ENCODE measurements at regions not wholly inside any gene's neighbourhood (a gene's known extent, or its start where the extent isn't known, plus 50 kb on each side); places are given as distances from the start of the nearest gene placed in this dataset.
"Not testable (repeated sequence)": the region's sequence is repeated elsewhere in the genome, so short reads cannot be mapped to it uniquely, and the experiment has no call there.

GRCh38 chr13:62502588-62502987, 1086.9 kb upstream of the PCDH20 start:
- DNase-seq, result no peak

DNA sequence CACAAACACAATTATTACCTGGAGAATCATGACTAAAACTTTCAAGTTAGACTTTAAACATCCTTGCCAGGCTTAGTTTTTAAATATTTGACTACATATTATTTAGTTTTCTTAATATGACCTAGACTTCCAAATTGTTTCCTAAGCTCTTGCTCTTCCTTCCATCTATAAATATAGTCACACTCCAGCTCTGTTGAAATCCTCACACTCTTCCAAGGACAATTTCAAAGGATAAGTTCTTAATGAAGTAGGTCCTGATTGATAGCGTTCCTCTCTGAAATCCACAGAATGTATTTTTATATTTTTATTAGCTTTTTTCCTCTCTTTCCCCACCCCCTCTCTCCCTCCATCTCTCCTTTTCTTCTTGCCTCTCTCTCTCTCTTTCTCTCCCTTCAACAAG, 1074.1 kb upstream of the PCDH20 start:
- no peak for DNase-seq

DNA sequence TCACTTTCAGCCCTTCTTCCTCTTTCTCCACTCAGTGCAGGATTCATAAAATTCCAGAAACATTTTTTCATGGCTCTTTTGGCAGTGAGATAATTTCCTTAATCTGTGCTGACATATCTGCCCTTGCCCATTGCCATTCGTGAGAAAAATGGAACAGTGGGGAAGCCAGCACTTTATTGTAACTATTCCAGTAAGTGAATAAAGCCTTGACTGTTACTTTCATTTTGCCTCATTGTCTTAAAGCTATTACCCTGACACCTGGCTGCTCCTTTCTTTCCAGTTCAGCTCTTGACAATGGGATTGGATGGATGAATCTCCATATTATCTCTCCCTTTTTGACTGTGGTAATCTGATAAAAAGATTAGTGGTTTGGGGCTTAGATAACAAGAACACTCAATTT, 1068.1 kb upstream of the PCDH20 start:
- no peak for DNase-seq

GRCh38 chr13:62482351-62482750, 1066.7 kb upstream of the PCDH20 start:
- no peak for DNase-seq

GRCh38 chr13:62473944-62474237, 1058.2 kb upstream of the PCDH20 start:
- no peak for DNase-seq

DNA sequence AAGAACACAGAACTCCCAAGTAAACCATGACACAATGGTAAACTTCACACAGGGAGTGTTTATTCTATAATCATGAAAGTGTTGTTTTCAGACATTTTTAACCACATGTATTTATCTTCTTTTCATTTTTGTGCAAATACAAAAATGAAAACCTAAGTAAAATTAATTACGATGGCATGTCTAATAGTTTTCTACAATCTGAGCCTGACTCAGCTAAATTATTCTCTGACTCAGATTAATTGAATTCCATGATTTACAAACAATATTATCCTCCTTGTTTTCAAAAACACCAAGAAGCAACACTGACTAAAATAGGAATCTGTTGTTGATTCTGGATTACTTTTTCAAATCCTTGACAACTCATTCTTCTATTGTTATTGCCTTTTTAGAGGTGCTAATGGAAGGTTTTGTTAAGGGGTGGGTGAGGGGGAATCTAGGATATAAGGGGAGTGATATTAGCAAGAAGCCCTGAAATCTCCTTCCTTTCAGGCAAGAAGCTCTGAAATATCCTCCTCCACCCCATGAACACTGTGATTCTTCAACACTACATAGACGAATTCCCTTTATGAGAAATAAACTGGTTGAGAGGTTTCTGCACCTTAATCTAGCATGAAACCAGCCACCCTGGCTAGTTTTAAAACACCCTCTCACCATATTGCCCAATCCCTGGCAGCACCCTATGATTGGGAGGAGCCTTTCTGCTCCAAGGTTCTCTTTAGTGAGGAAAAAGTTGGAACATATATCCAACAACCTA, 1057.7 kb upstream of the PCDH20 start:
- no peak for DNase-seq

DNA sequence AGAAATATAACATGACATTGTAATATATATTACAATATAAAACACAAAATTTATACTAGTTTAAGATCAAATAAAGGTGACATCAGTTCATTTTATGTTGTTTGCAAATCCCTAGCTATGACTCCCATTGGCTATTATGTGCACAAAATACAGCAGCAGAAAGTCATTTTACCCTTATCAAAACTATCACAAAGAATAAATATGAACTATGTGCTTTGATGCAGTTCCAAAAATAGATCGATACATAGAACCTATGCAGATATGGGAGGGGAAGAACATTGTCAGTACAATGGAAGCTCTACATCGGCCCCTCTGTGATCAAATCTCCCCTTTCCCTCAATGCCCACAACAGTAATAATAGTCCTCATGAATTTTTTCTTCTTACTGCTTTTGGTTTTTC, 1038.1 kb upstream of the PCDH20 start:
- no peak for DNase-seq

DNA sequence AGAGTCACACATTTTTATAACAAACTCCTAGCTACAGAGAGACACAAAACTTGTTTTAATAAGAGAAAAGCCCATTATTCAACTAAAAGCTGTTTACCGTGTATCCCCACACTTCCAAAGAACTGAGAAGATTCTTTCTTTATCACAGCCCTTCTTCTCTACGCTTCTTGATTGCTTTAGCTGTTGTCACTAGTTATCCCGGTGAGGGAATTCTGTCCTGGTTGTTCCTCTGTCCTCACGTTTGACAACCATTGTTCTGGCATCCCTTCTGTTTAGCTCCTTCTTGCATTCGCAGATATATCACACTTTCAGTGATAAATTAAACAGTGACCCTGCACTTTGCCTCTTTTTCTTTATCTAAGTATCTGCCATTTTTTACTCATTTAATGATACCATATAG, 1035.1 kb upstream of the PCDH20 start:
- no peak for DNase-seq

- DNase-seq, result not testable (repeated sequence)
Observed at GRCh38 chr13:62447771-62448382, 1032.2 kb upstream of the PCDH20 start.

- DNase-seq, result no peak
Observed at GRCh38 chr13:62444805-62445204, 1029.2 kb upstream of the PCDH20 start.

DNA sequence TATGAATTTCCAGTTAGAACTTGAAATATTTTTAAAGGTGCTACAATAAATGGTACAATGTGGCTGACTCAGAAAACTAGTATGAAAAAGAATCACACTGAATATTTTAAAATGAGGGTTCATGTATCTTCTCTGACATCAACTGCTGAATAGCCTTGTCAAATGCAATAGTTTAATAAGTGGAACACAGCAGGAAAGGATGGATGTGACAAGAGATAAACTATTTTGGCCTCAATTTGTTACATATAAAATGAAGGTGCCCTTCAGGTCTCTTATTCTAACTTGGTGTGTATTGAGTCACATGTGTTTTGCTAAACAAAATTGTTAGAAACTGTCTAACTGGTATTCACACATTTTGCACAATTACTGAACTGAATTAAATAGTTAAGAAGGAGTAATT, 1018.4 kb upstream of the PCDH20 start:
- no peak for DNase-seq

DNA sequence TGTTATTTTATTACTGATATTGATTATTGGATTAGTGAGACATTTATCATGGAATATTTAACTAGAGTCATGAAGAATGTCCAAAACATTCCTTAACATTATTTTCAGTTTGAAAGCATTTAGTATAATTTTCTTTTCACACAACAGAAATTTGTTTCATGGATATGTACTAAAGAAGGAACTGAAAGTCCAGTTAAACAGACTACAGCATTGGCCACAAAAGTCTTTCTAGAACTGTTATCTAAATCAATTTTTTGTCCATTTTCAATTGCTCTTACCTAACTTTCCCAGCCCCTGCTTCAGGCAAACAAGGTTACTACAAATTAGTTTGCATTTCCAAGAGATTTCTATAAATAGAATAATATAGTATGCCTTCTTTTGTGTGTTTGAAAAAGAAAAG, 1018.0 kb upstream of the PCDH20 start:
- no peak for DNase-seq

- DNase-seq, result no peak
Observed at GRCh38 chr13:62432906-62433305, 1017.3 kb upstream of the PCDH20 start.

GRCh38 chr13:62432295-62432694, 1016.6 kb upstream of the PCDH20 start:
- no peak for DNase-seq

DNA sequence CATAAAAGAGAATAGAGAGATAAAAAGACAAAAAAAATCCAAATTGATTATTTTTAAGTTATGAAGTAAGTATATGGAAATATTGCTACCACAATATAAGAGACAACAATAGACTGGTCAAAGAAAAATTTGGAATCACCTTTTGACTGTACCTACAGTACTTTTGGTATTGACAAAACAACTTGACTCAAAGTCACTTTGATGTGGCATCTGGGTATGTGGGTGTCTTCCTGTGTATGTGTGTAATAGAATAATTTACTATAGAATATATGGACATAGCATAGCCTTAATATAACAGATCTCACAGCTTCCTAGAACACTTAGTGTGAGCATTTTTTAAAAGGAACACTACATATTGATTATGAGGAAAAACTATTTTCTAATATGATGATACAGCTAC, 1016.2 kb upstream of the PCDH20 start:
- DNase-seq, result no peak

DNA sequence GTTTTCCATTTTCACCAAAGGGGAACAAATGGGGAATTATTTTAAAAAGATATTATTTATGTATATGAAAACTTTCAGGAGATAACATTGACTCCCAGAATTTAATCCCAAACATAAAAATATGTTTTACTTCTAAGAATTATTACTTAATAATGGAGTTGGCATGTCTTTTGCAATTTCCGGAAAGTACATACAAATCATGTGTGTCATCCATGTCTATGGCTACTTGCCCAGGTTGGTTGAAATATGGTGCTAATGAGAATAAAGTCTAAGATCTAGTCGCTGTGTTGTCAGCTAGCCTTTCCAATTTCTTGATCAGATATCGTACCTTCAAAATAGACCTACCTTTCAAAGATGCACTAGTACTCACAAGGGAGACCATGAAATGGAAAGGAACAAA, 1003.2 kb upstream of the PCDH20 start:
- no peak for DNase-seq

DNA sequence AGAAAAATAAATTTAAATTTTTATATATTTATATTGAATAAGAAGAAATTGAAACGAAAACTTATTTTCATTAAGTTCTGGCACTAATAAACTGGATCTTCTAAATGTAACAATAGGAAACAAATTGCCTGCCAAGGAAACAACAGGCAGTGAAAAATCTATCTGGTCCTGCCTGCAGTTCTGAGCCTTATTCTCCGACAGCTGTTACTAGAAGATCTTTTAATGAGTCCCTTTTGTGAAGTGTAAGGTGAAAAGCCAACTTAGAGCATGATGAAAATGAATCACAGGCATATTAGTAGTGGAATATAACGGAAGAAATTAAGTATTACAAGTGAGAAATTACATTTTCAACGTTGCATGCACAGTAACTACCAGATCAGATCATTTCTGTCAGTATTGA, 1002.7 kb upstream of the PCDH20 start:
- no peak for DNase-seq

DNA sequence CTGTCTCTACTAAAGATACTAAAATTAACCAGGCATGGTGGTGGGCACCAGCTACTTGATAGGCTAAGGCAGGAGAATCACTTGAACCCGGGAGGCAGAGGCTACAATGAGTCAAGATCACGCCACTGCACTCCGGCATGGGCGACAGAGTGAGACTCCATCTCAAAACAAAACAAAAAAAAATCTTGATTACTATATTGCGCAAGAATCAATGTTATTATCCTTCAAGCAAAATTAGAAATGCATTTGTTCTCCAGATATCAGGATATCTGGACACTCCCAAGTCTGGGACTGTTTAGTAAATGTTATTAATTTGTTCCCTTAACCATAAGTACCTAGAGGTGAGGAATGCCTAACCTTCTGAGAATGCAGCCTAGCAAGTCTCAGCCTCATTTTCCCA, 992.2 kb upstream of the PCDH20 start:
- no peak for DNase-seq

GRCh38 chr13:62388515-62388914, 972.9 kb upstream of the PCDH20 start:
- DNase-seq, result no peak

GRCh38 chr13:62387647-62388046, 972.0 kb upstream of the PCDH20 start:
- no peak for DNase-seq

GRCh38 chr13:62379241-62379640, 963.6 kb upstream of the PCDH20 start:
- DNase-seq, result not testable (repeated sequence)

GRCh38 chr13:62377838-62378237, 962.2 kb upstream of the PCDH20 start:
- DNase-seq, result no peak

- DNase-seq, result no peak
Observed at GRCh38 chr13:62375653-62376052, 960.0 kb upstream of the PCDH20 start.

DNA sequence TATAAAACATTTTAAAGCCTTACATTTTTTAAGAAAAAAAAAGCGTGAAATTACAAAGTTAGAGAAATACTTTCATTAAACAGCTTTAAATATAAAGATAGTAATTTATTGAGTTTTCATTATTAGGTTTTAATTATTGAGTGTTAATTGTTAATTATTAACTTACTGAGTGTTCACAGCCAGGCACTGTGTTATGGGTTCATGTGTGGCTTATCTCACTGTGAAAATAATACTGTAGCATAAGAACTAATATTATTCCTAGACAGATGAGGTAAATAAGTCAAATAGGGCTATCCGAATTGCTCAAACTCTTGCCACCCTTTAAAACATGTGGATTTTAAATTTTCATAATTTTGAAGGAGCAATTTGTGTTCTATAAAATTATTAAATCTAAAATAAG, 956.1 kb upstream of the PCDH20 start:
- DNase-seq, result no peak

- not testable (repeated sequence) for DNase-seq
Observed at GRCh38 chr13:62367971-62368370, 952.3 kb upstream of the PCDH20 start.

Data from stimulated activated naive CD4-positive, alpha-beta T cell (primary cell).